WTC11 (cell line): ENCODE measurements at regions not wholly inside any gene's neighbourhood (a gene's known extent, or its start where the extent isn't known, plus 50 kb on each side); places are given as distances from the start of the nearest gene placed in this dataset.

Experiments used
- CTCF ChIP-seq: fragments of 200-600 bp; IDR thresholded peaks from 2 replicates; pipeline ENCODE4 v1.8.0; 2022; ENCODE audit warnings: antibody characterized with exemption
- ESRRA ChIP-seq: sonication (generic); formaldehyde crosslinking; IDR thresholded peaks from 2 replicates; pipeline ENCODE4 v1.8.1; 2022; ENCODE audit warnings: mild to moderate bottlenecking, missing genetic modification reagents, borderline replicate concordance
- ETV6 ChIP-seq: sonication (generic); formaldehyde crosslinking; IDR thresholded peaks from 2 replicates; pipeline ENCODE4 v1.8.1; 2022; ENCODE audit warnings: mild to moderate bottlenecking, missing genetic modification reagents
- FOXP4 ChIP-seq: sonication (generic); formaldehyde crosslinking; IDR thresholded peaks from 2 replicates; pipeline ENCODE4 v1.8.0; 2022; ENCODE audit warnings: mild to moderate bottlenecking, missing genetic modification reagents
- ZNF121 ChIP-seq: sonication (generic); formaldehyde crosslinking; IDR thresholded peaks from 2 replicates; pipeline ENCODE4 v1.8.0; 2023; ENCODE audit warnings: missing genetic modification reagents
- ZNF232 ChIP-seq: sonication (generic); formaldehyde crosslinking; IDR thresholded peaks from 2 replicates; pipeline ENCODE4 v1.8.0; 2022; ENCODE audit warnings: mild to moderate bottlenecking, missing genetic modification reagents

GRCh38 chr4:130064471-130064870 is 968.5 kb downstream of the C4orf33 start:
- no peak for TF ChIP-seq CTCF
- TF ChIP-seq FOXP4 (CRISPR knock-in tag): no peak
- no peak for TF ChIP-seq ESRRA (CRISPR knock-in tag)
- no peak for TF ChIP-seq ZNF232 (CRISPR knock-in tag)
- TF ChIP-seq ZNF121 (CRISPR knock-in tag): no peak
- no peak for TF ChIP-seq ETV6
